ENCODE measurements at regions not wholly inside any gene's neighbourhood (a gene's known extent, or its start where the extent isn't known, plus 50 kb on each side); places are given as distances from the start of the nearest gene placed in this dataset.

- TF ChIP-seq TARDBP (IDR thresholded peaks at IDR 0.05) (no peak), PKNOX1 (IDR thresholded peaks at IDR 0.05) (no peak), FOXK2 (IDR thresholded peaks at IDR 0.05) (no peak), SUZ12 (IDR thresholded peaks at IDR 0.05) (no peak), LEF1 (IDR thresholded peaks at IDR 0.05; ENCODE audit: borderline replicate concordance) (no peak), FOXA1 (IDR thresholded peaks at IDR 0.05) (no peak), ARNT (IDR thresholded peaks at IDR 0.05) (no peak), SP1 (IDR thresholded peaks at IDR 0.05) (no peak), HDGF (IDR thresholded peaks at IDR 0.05; ENCODE audit: borderline replicate concordance) (no peak), ELF4 (IDR thresholded peaks at IDR 0.05) (no peak), BHLHE40 (IDR thresholded peaks at IDR 0.05; ENCODE audit: borderline replicate concordance) (no peak), FOXM1 (IDR thresholded peaks at IDR 0.05; ENCODE audit: borderline replicate concordance) (no peak), L3MBTL2 (conservative IDR thresholded peaks at IDR 0.05) (no peak)
Measured at GRCh38 chr5:88545338-88545737, 276.7 kb upstream of the TMEM161B start.

Measured in HEK293T (cell line).